ENCODE measurements at regions not wholly inside any gene's neighbourhood (a gene's known extent, or its start where the extent isn't known, plus 50 kb on each side); places are given as distances from the start of the nearest gene placed in this dataset.
"Not testable (repeated sequence)": the region's sequence is repeated elsewhere in the genome, so short reads cannot be mapped to it uniquely, and the experiment has no call there.

DNA sequence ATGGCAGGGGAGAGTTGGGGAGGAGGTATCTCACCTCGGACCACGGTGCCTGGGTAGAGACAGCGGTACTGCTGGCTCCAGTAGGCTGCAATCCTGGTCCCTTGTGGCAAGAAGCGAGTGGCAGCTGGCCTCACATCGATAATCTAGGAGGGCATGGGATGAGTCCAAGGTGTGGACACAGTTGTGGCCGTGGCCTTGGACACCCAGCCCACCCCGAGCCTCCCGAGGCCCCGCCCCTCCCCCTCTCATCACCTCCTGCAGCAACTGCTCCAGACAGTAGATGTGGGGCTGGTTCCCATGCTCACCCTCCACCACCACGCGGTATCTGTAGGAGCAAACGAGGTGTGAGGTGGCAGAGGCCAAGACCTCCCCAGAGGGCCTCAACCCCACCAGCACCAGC lies 418.6 kb upstream of the ZNF722 start:
- intact Hi-C loops (cut with DNase I), result not testable (repeated sequence)

DNA sequence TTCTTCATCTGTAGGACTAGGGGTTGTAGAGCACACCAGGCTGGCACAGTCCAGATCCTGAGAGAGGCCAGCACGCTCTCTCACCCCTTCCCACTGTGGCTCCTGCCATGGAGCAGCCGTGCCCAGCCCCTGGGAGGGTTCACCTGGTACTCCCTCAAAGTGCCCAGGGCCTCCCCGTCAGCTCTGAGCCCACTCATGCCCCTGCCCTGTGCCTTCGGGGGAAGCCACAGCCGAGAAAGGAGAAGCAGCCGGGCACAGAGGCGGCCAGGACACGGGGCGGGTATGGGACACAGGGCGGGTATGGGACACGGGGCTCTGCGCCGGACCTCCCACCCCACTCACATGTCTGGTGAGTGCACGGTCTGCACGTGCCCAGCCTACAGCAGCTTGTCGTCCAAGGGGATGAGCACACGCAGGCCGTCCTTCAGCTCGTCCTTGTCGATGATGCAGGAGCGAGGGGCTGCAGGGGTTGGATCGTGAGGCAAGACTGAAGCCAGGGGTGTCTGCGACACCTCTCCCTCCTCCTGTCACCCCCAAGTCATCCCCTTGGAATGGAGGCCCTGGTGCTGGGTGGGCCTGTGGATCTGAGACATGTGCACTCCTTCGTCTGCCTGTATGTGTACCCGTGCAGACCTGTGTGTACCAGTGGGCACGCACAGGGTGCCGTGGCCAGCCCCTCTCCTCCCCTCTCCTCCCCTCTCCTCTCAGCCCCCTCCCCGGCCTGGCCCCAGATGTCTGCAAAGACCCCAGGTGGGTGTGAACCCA lies 417.9 kb upstream of the ZNF722 start:
- DNase-seq, result peak in 1 of 42 donors; percentile 12
- intact Hi-C loops (cut with DNase I), result not testable (repeated sequence)

More for the DNA sequence above, 418.6 kb upstream of the ZNF722 start:
- peak in 1 of 42 donors; percentile 3 for DNase-seq

- intact Hi-C loops (cut with DNase I), result not testable (repeated sequence)
- DNase-seq, result peak in 1 of 42 donors; percentile 11
Observed at GRCh38 chr7:63582771-63583170, 415.9 kb upstream of the ZNF722 start.

DNA sequence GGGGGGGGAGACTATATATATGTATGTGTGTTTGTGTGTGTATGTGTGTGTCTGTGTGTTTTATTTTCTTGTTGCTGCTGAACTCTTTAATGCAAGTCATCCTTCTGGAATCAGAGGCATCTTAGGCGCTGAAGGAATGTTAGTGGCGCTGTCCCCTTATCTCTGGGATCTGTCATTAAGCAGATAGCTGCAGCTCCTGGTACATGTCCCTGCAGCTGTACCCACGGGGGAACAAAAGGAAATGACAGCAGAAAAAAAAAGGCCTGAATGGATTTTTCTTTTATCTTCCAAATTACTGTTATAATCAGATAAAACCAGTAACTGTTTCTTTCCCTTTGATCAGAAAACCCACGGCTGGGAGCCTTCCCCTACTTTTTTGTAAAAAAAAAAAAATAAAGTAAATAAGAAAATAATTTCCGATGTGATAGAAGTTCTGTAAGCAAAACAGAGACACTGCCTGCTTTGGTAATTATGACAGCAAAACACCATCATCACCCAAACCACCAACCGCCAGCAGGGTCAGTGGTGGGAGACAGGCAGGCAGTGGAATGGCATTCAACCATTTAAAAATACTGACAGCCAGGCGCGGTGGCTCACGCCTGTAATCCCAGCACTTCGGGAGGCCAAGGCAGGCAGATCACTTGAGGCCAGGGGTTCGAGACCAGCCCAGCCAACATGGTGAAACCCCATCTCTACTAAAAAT lies 411.3 kb upstream of the ZNF722 start:
- DNase-seq; intact Hi-C loops (cut with DNase I): not testable (repeated sequence)

DNA sequence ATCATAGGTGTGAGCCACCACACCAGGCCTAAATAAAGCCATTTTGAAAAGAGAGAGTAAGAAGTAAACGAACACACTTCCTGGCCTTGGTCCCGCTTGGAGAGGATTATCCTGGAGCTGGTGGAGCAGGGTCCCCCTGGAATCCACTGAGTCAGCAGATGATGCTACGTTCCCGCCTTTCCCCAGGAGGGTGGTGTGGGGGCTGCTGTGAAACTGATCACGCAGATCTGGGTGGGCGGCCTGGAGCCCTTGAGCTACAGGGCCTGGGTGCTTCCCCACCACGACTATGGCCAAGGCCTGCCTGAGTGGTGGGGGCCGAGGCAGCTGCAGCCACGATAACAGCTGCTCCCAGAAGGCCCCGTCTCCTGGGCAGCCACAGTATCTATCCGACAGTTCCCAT lies 407.4 kb upstream of the ZNF722 start:
- intact Hi-C loops (cut with DNase I); DNase-seq: not testable (repeated sequence)

GRCh38 chr7:63603812-63604211 lies 394.8 kb upstream of the ZNF722 start:
- intact Hi-C loops (cut with DNase I); DNase-seq: not testable (repeated sequence)

DNA sequence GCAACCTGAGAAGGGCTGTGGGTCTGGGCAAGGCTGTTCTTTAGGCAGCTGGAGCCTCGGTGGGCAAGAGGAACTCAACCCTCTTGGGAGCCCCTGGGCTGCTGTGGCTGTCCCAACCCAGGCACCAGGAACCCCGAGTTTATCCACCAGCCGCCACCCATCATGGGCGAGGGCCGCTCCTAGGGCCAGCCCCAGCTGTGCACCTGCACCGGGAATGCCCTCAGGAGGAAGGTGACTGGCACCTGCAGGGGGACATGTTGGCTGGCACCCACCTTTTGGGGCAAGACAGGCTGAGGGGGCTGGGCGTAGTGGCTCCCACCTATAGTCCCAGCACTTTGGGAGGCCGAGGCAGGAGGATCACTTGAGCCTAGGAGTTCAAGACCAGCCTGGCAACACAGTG lies 393.8 kb upstream of the ZNF722 start:
- intact Hi-C loops (cut with DNase I), result not testable (repeated sequence)

DNA sequence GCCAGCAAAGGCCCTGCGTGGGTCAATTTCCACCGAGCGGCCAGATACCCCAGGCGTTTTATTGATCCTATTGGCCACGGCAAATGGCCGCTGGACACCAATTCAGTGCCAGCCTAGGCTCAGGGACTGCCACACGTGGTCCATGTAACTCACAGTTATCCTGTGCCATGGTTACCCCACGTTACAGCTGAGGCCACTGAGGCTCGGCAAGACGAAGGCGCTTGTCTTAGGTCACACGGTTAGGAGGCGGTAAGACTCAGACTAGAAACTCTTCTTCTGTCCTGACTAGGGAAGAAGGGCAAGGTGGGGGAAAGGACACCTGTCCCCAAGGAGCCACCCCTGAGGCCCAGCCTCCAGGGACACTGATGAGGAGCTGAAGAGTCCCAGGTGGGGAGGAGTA lies 381.1 kb upstream of the ZNF722 start:
- DNase-seq; intact Hi-C loops (cut with DNase I): not testable (repeated sequence)

More for the DNA sequence above, 393.8 kb upstream of the ZNF722 start:
- not testable (repeated sequence) for DNase-seq

DNA sequence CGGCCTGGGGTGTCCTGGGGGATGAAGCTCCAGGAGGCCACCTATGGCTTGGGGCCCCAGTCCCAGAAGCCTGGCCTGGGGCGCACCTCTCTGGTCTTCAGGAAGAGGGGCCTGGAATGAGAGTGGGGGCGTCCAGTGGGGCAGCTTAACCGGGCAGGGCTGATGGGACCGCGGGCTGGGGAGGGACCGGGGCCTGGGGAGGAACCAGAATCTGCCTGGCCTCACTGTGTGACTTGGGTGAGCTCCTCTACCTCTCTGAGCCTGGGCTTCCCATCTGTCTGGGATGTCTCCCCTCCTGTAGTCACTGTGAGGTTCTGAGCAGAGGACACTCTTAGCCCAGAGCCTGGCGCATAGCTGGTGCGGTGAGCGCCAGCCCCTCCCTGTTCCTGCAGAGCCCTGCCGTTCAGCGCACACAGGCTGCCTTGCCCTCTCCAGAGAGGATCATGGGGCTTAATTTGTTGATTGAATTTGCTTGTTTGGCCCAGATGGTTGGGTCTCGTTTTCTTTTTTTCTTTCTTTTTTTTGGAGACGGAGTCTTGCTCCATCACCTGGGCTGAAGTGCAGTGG lies 378.4 kb upstream of the ZNF722 start:
- DNase-seq; intact Hi-C loops (cut with DNase I): not testable (repeated sequence)

- DNase-seq; intact Hi-C loops (cut with DNase I): not testable (repeated sequence)
Observed at GRCh38 chr7:63627590-63628485, 370.8 kb upstream of the ZNF722 start.

DNA sequence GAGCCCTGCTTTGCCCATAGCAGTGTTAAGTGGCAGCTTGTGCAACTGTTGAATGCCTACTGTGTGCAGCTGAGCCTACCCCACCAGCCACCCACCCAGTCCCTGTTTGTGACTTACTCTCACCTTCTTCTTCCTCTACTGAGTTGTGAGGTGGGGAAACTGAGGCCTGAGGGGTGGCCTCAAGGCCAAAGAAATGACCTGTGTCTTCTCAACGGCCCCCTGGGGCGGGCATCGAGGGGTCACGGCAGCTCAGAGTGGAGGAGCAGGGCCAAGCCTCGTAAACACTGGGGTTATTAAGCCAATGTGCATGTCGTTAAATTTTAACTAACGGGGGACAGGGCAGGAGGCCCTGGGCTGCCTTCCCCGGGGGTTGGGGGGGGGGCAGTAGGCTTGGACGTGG lies 369.6 kb upstream of the ZNF722 start:
- DNase-seq, result peak in 1 of 42 donors; percentile 11

DNA sequence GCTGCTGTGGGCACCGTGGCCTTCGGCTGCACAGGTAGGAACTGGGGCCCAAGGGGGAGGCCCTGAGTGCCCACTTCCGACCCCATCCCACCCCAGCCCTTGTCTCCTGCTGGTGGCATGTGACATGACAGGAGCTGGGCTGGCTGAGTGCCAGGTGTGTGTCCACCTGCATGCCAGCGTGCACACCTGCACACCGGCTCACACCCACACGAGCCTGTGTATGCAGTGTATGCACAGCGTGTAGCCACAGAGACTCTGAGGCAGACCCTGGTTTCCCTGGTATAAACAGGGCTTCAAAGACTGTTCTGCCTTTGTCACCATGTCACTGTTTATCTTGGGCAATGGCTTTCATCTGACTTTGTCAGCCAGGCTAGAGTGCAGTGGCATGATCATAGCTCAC lies 362.1 kb upstream of the ZNF722 start:
- intact Hi-C loops (cut with DNase I), result not testable (repeated sequence)
- peak in 2 of 42 donors; percentile 8 to 27 for DNase-seq

More for the DNA sequence above, 369.6 kb upstream of the ZNF722 start:
- intact Hi-C loops (cut with DNase I), result not testable (repeated sequence)

DNA sequence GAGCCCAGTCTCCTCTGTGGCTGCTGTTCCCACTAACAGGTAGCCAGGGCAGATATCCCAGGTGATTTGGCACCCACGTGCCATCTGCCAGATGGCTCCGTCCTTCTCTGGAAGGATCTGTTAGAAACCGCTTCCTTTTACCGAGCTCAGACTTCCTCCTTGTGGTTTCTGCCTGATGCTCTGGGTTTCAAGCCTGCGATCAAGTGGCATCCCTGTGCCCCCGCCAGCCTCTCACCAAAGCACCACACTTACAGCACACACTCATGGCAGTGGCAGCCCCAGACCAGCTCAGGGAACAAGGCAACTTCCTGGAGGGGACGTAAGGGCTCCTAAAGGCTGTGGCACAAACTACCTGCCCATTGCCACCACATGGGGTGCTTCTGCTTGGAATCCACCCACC lies 333.1 kb upstream of the ZNF722 start:
- intact Hi-C loops (cut with DNase I); DNase-seq: not testable (repeated sequence)

DNA sequence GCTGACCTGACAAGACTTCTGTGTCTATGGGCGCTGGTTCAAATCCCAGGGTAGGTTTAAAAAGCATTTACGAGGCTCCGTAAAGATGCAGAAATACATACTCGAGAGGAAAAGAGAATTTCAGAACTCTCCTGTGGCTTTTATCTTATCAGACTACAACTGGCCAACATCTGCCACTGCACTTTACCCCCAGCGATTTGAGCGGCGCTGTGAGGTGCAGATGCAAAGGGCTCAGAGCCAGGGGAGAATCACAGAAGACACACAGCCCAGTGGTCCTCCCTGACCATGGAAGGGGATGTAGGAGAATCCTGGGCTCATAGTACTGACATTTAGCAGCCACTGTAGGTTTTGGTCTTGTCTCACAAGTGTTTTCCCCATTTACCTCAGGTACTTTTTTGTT lies 307.2 kb upstream of the ZNF722 start:
- DNase-seq; intact Hi-C loops (cut with DNase I): not testable (repeated sequence)

DNA sequence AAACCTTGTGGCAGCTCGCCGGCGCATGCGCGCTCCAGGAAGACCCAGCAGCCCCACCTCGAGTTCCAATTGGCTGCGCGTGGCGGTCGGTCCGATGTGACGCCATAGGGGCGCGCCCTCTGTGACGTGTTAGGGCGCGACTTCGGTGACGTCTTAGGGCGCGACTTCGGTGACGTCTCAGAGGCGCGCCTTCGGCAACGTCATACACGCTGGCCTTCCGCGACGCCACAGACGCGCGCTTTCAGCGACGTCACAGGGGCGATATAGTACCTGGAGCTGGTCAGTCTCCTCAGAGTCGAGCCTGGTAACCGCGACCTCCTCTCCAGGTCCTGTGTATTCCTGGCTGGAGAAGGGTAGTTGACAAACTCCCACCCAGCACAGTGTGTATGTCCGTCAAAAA lies 304.4 kb upstream of the ZNF722 start:
- intact Hi-C loops (cut with DNase I); DNase-seq: not testable (repeated sequence)

All from head of caudate nucleus (tissue), 42 donors.